ENCODE measurements at regions not wholly inside any gene's neighbourhood (a gene's known extent, or its start where the extent isn't known, plus 50 kb on each side); places are given as distances from the start of the nearest gene placed in this dataset.

DNA sequence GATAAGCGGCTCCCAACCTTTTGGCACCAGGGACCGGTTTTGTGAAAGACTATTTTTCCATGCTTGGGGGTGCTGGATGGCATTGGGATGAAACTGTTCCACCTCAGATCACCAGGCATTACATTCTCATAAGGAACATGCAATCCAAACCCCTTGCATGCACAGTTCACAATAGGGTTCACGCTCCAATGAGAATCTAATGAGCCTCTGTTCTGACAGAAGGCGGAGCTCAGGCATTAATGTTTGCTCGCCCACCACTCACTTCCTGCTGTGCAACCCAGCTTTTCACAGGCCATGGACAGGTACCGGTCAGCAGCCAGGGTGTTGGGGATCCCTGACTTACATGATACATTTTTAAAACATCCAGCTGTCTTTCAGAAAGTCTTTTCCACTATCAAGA, 187.3 kb downstream of the SLC39A8 start:
- H3K27me3 ChIP-seq (ENCODE audit: control insufficient read depth, insufficient read depth): no peaks in the 10 kb centered on the region
- intact Hi-C loops (cut with DNase I): no loop called here
- no peak for ATAC-seq

GRCh38 chr4:102153391-102153790, 191.9 kb downstream of the SLC39A8 start:
- Histone ChIP-seq H3K27ac (ENCODE audit: low read length) (no peak overlapping the region), H3K4me3 (ENCODE audit: low read length) (no peak overlapping the region), H3K9me3 (ENCODE audit: control insufficient read depth, low read length) (no peaks in the 10 kb centered on the region), H3K27me3 (ENCODE audit: control insufficient read depth, insufficient read depth) (no peaks in the 10 kb centered on the region), H3K4me1 (ENCODE audit: control insufficient read depth, insufficient read depth, low read length) (no peaks in the 10 kb centered on the region)
- intact Hi-C loops (cut with DNase I): no loop called here
- DNase-seq (no peak), ATAC-seq (no peak)
- 77% methylated on average over 1 of the region's 1 CpG for WGBS

More for the DNA sequence above, 187.3 kb downstream of the SLC39A8 start:
- no peak for DNase-seq
- 88% methylated on average over 6 of the region's 6 CpGs for WGBS
- H3K4me3 ChIP-seq (ENCODE audit: low read length): no peak overlapping the region
- no peaks in the 10 kb centered on the region for H3K9me3 ChIP-seq (ENCODE audit: control insufficient read depth, low read length)
- H3K27ac ChIP-seq (ENCODE audit: low read length): no peak overlapping the region
- H3K4me1 ChIP-seq (ENCODE audit: control insufficient read depth, insufficient read depth, low read length): no peaks in the 10 kb centered on the region

GRCh38 chr4:102151696-102152095, 193.6 kb downstream of the SLC39A8 start:
- ATAC-seq (no peak), DNase-seq (no peak)
- intact Hi-C loops (cut with DNase I): no loop called here
- Histone ChIP-seq H3K4me3 (ENCODE audit: low read length) (no peak overlapping the region), H3K27ac (ENCODE audit: low read length) (no peak overlapping the region), H3K9me3 (ENCODE audit: control insufficient read depth, low read length) (no peaks in the 10 kb centered on the region), H3K27me3 (ENCODE audit: control insufficient read depth, insufficient read depth) (no peaks in the 10 kb centered on the region), H3K4me1 (ENCODE audit: control insufficient read depth, insufficient read depth, low read length) (no peaks in the 10 kb centered on the region)
- WGBS: 64% methylated on average over 1 of the region's 1 CpG

DNA sequence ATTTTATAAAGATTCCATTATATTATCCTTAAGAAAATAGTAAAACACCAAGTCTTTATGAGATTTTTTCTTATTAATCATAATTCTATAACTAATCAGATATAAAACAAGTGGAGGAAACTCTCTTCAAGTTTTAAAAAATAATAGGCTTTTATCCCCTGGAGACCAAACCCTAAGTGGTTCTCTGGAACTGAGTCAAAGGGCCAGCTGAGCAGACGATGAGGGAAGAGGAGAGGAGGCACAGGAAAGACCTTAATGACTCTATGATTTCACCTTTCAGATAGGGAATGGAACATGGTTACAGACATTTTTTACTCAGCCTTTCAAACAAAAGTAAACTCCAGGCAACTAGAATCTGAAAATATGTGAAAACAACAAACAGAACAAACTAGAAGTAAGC, 201.8 kb downstream of the SLC39A8 start:
- Histone ChIP-seq H3K4me1 (ENCODE audit: control insufficient read depth, insufficient read depth, low read length) (no peaks in the 10 kb centered on the region), H3K27ac (ENCODE audit: low read length) (no peak overlapping the region), H3K4me3 (ENCODE audit: low read length) (no peak overlapping the region), H3K9me3 (ENCODE audit: control insufficient read depth, low read length) (no peaks in the 10 kb centered on the region), H3K27me3 (ENCODE audit: control insufficient read depth, insufficient read depth) (no peaks in the 10 kb centered on the region)
- DNase-seq (no peak), ATAC-seq (no peak)
- intact Hi-C loops (cut with DNase I): no loop called here
- 30% methylated on average over 1 of the region's 1 CpG for WGBS

DNA sequence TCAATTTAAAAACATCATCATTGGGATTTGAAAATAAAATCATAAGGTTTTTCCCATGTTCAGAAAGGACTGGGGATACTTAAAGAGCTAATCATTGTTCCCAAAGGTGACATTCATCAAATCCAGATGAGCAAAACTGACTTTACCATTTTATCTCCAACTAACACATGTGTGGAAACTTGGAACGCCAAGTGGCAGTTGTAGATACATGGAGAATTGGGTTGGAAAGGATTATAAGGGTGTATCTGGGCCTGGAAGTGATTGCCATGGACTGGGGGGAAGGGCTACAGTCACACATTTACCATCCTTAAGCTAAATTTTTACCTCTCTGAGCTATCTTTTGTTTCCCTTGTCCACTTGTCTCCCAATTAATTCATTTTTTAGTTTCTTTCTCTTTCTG, 203.4 kb downstream of the SLC39A8 start:
- DNase-seq: no peak
- intact Hi-C loops (cut with DNase I): no loop called here

GRCh38 chr4:102139932-102140331, 205.3 kb downstream of the SLC39A8 start:
- DNase-seq: no peak
- Histone ChIP-seq H3K9me3 (ENCODE audit: control insufficient read depth, low read length) (no peaks in the 10 kb centered on the region), H3K4me3 (ENCODE audit: low read length) (no peak overlapping the region), H3K27ac (ENCODE audit: low read length) (no peak overlapping the region), H3K4me1 (ENCODE audit: control insufficient read depth, insufficient read depth, low read length) (no peaks in the 10 kb centered on the region), H3K27me3 (ENCODE audit: control insufficient read depth, insufficient read depth) (no peaks in the 10 kb centered on the region)
- intact Hi-C loops (cut with DNase I): no loop called here
- ATAC-seq: no peak
- 66% methylated on average over 1 of the region's 1 CpG for WGBS

More for the DNA sequence above, 203.4 kb downstream of the SLC39A8 start:
- ATAC-seq: no peak
- WGBS: 63% methylated on average over 1 of the region's 1 CpG
- no peaks in the 10 kb centered on the region for H3K9me3 ChIP-seq (ENCODE audit: control insufficient read depth, low read length)
- H3K4me3 ChIP-seq (ENCODE audit: low read length): no peak overlapping the region
- H3K27ac ChIP-seq (ENCODE audit: low read length): no peak overlapping the region
- no peaks in the 10 kb centered on the region for H3K4me1 ChIP-seq (ENCODE audit: control insufficient read depth, insufficient read depth, low read length)
- no peaks in the 10 kb centered on the region for H3K27me3 ChIP-seq (ENCODE audit: control insufficient read depth, insufficient read depth)

GRCh38 chr4:102139132-102139573, 206.1 kb downstream of the SLC39A8 start:
- Histone ChIP-seq H3K27me3 (ENCODE audit: control insufficient read depth, insufficient read depth) (no peaks in the 10 kb centered on the region), H3K4me1 (ENCODE audit: control insufficient read depth, insufficient read depth, low read length) (no peaks in the 10 kb centered on the region), H3K9me3 (ENCODE audit: control insufficient read depth, low read length) (no peaks in the 10 kb centered on the region), H3K4me3 (ENCODE audit: low read length) (no peak overlapping the region), H3K27ac (ENCODE audit: low read length) (peak overlapping the region; percentile 58)
- peak in 1 of 2 donors; percentile 60 for ATAC-seq
- intact Hi-C loops (cut with DNase I): no loop called here
- 32% methylated on average over 2 of the region's 2 CpGs for WGBS
- peak in 1 of 3 donors; percentile 16 for DNase-seq

- WGBS: 92% methylated on average over 2 of the region's 2 CpGs
- no peaks in the 10 kb centered on the region for H3K27me3 ChIP-seq (ENCODE audit: control insufficient read depth, insufficient read depth)
- intact Hi-C loops (cut with DNase I): no loop called here
- H3K9me3 ChIP-seq (ENCODE audit: control insufficient read depth, low read length): no peaks in the 10 kb centered on the region
- no peak overlapping the region for H3K27ac ChIP-seq (ENCODE audit: low read length)
- H3K4me1 ChIP-seq (ENCODE audit: control insufficient read depth, insufficient read depth, low read length): no peaks in the 10 kb centered on the region
- H3K4me3 ChIP-seq (ENCODE audit: low read length): no peak overlapping the region
- DNase-seq (no peak), ATAC-seq (no peak)
These were observed 208.1 kb downstream of the SLC39A8 start for GRCh38 chr4:102137217-102137616.

DNA sequence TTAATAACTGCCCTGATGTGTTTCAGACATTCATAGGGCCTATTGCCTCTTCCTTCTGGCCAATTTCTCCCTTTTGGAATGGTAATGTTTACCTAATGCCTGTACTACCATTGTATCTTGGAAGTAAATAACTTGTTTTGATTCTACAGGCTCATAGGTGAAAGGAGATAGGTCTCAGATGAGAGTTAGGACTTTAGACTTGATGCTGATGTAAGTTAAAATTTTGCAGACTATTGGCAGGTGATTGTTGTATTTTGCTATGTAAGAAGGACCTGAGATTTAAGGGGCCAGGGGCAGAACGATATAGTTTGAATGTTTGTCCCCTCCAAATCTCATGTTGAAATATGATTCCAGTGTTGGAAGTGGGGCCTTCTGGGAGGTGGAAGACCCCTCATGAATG, 215.5 kb downstream of the SLC39A8 start:
- no peak overlapping the region for H3K27ac ChIP-seq (ENCODE audit: low read length)
- intact Hi-C loops (cut with DNase I): no loop called here
- H3K27me3 ChIP-seq (ENCODE audit: control insufficient read depth, insufficient read depth): no peaks in the 10 kb centered on the region
- 86% methylated on average over 1 of the region's 1 CpG for WGBS
- no peaks in the 10 kb centered on the region for H3K9me3 ChIP-seq (ENCODE audit: control insufficient read depth, low read length)
- no peak for DNase-seq
- ATAC-seq: no peak
- no peaks in the 10 kb centered on the region for H3K4me1 ChIP-seq (ENCODE audit: control insufficient read depth, insufficient read depth, low read length)
- H3K4me3 ChIP-seq (ENCODE audit: low read length): no peak overlapping the region

Data from right cardiac atrium (tissue), 5 donors.